GM10248 (cell line): ENCODE measurements at regions not wholly inside any gene's neighbourhood (a gene's known extent, or its start where the extent isn't known, plus 50 kb on each side); places are given as distances from the start of the nearest gene placed in this dataset.

Experiments
- CTCF ChIA-PET: fragments of 300-600 bp; sonication (Branson Sonifier 250); formaldehyde crosslinking; extraction: SDS; loops from one replicate; lab custom pipeline; 2021; ENCODE audit warnings: antibody characterized with exemption; lab: Yijun Ruan, JAX
- POLR2A ChIA-PET: fragments of 350-650 bp; sonication (Branson Sonifier 250); formaldehyde crosslinking; extraction: SDS; loops from one replicate; lab custom pipeline; 2020; ENCODE audit warnings: antibody characterized with exemption; lab: Yijun Ruan, JAX
- DNase-seq: peaks from one replicate; pipeline ENCODE4 v3.0.0; 2012; ENCODE audit errors: extremely low spot score
- CTCF ChIP-seq: IDR thresholded peaks from 2 replicates; pipeline ENCODE4 v1.5.1; 2012; ENCODE audit warnings: mild to moderate bottlenecking, low read depth; ENCODE audit errors: extremely low read depth, missing control alignments, control extremely low read depth

GRCh38 chr10:90337316-90337715 is 520.5 kb downstream of the HTR7 start:
- ChIA-PET POLR2A (no interaction called here), CTCF (interaction anchor here (1.0 to 1.4 kb wide), 2 partner anchors 9 to 23 kb away, joined by 3 read pairs; no protein-coding TSS in a partner anchor)
- DNase-seq = no peak
- TF ChIP-seq CTCF = no peak

GRCh38 chr10:90342480-90342879 is 515.4 kb downstream of the HTR7 start:
- ChIA-PET CTCF (no interaction called here), POLR2A (no interaction called here)
- DNase-seq = no peak
- TF ChIP-seq CTCF = no peak

- CTCF ChIA-PET = no interaction called here
- no peak for TF ChIP-seq CTCF
- POLR2A ChIA-PET = no interaction called here
- no peak for DNase-seq
These were observed 513.6 kb downstream of the HTR7 start for GRCh38 chr10:90344226-90344625.

GRCh38 chr10:90347239-90347638 is 510.6 kb downstream of the HTR7 start:
- CTCF ChIA-PET = interaction anchor here (1.7 kb wide), 1 partner anchor 11 kb away, joined by 3 read pairs; no protein-coding TSS in a partner anchor
- no peak for TF ChIP-seq CTCF
- POLR2A ChIA-PET = no interaction called here
- no peak for DNase-seq

GRCh38 chr10:90350122-90350521 is 507.7 kb downstream of the HTR7 start:
- no peak for DNase-seq
- ChIA-PET CTCF (no interaction called here), POLR2A (no interaction called here)
- TF ChIP-seq CTCF = no peak

GRCh38 chr10:90352288-90352687 is 505.6 kb downstream of the HTR7 start:
- no peak for DNase-seq
- POLR2A ChIA-PET = no interaction called here

More at GRCh38 chr10:90352288-90352687, 505.6 kb downstream of the HTR7 start:
- CTCF ChIA-PET = interaction anchor here (1.0 to 1.1 kb wide), 2 partner anchors 13 to 30 kb away, joined by 3 read pairs; no protein-coding TSS in a partner anchor
- no peak for TF ChIP-seq CTCF
